Glutamatergic neuron (in vitro differentiated cells): ENCODE measurements at regions not wholly inside any gene's neighbourhood (a gene's known extent, or its start where the extent isn't known, plus 50 kb on each side); places are given as distances from the start of the nearest gene placed in this dataset.
A peak's percentile ranks its signal among the peaks of the same experiment; 100 is the strongest.

ENCODE experiments used
- DNase-seq: peaks from one replicate; pipeline ENCODE4 v3.0.0; 2022
- H3K27ac Mint-ChIP-seq: one replicate; pipeline ENCODE4 v1.8.0; 2020; ENCODE audit warnings: mild to moderate bottlenecking, mixed read lengths, inconsistent platforms; ENCODE audit not compliant: unreplicated experiment
- H3K27me3 Mint-ChIP-seq: one replicate; pipeline ENCODE4 v1.8.0; 2020; ENCODE audit warnings: mild to moderate bottlenecking, moderate library complexity, mixed read lengths, inconsistent platforms; ENCODE audit not compliant: unreplicated experiment
- H3K36me3 Mint-ChIP-seq: one replicate; pipeline ENCODE4 v1.8.0; 2020; ENCODE audit warnings: mild to moderate bottlenecking, mixed read lengths, inconsistent platforms; ENCODE audit not compliant: unreplicated experiment
- H3K4me1 Mint-ChIP-seq: one replicate; pipeline ENCODE4 v1.8.0; 2020; ENCODE audit warnings: mild to moderate bottlenecking, low read depth, mixed read lengths, inconsistent platforms; ENCODE audit not compliant: unreplicated experiment
- H3K4me3 Mint-ChIP-seq: one replicate; pipeline ENCODE4 v1.8.0; 2020; ENCODE audit warnings: mild to moderate bottlenecking, mixed read lengths, inconsistent platforms; ENCODE audit not compliant: unreplicated experiment
- H3K9me3 Mint-ChIP-seq: one replicate; pipeline ENCODE4 v1.8.0; 2020; ENCODE audit warnings: mild to moderate bottlenecking, moderate library complexity, mixed read lengths, inconsistent platforms; ENCODE audit not compliant: unreplicated experiment
- CTCF ChIP-seq: fragments of 200-600 bp; sonication (generic); IDR thresholded peaks from one replicate; pipeline ENCODE4 v1.5.0; 2021; ENCODE audit not compliant: partially characterized antibody, unreplicated experiment

- H3K27me3 Mint-ChIP-seq, result peaks cover 2% of the 10 kb centered on the region
- no peaks in the 10 kb centered on the region for H3K9me3 Mint-ChIP-seq
- no peak overlapping the region for H3K4me3 Mint-ChIP-seq
- peaks cover 11% of the 10 kb centered on the region for H3K4me1 Mint-ChIP-seq
- DNase-seq, result no peak
- no peak for TF ChIP-seq CTCF
- H3K36me3 Mint-ChIP-seq, result no peaks in the 10 kb centered on the region
- H3K27ac Mint-ChIP-seq, result no peak overlapping the region
Observed at GRCh38 chr10:59562126-59562525, 147.5 kb downstream of the SLC16A9 start.

DNA sequence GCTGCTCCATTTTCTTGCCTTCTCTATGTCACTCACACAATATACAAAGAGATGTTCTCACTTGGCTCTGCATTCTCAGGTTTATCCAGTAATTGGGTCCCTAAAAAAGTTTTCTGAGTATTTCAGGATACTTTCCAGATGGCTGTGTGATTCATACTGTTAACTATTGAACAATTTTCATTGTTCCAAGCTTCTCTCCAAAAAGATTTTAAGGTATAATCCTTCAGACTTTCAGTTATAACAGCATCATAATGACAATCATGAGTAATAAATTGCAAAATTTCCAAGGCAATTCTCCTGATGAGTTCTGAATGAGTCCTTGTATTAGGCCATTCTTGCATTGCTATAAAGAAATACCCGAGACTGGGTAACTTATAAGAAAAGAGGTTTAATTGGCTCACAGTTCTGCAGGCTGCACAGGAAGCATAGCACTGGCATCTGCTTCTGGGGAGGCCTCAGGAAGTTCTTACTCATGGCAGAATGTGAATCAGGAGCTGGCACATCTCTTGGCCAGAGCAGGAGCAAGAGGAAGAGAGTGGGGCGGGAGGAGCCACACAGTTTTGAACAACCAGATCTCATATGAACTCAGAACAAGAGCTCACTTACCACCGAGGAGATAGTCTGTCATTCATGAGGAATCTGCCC lies 148.1 kb downstream of the SLC16A9 start:
- no peak for TF ChIP-seq CTCF
- DNase-seq, result no peak
- Mint-ChIP-seq H3K9me3 (no peaks in the 10 kb centered on the region), H3K27me3 (peaks cover 2% of the 10 kb centered on the region), H3K4me3 (no peak overlapping the region), H3K4me1 (peaks cover 14% of the 10 kb centered on the region), H3K27ac (no peak overlapping the region), H3K36me3 (no peaks in the 10 kb centered on the region)

DNA sequence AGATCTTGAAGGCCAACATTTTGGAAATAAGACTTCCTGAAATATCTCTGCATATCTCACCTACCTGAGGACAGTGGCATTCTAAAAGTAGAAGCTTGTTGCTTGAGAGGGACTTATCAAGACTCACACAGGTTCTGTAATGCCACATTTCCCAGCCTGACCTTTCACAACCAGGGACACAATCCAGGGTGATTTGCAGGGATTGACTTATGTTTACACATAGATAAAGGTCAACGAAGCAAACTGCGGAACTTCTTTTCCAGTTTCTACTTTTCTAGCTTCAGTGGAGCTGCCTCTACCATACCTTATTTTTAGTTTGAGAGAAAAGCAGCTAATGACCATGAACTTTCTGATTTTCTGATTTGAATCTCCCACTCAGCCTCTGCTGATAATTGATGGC lies 148.7 kb downstream of the SLC16A9 start:
- H3K4me1 Mint-ChIP-seq, result peaks cover 14% of the 10 kb centered on the region

GRCh38 chr10:59560161-59560560 lies 149.5 kb downstream of the SLC16A9 start:
- Mint-ChIP-seq H3K9me3 (no peaks in the 10 kb centered on the region), H3K36me3 (no peaks in the 10 kb centered on the region), H3K4me3 (no peak overlapping the region), H3K4me1 (peaks cover 14% of the 10 kb centered on the region), H3K27ac (no peak overlapping the region), H3K27me3 (peaks cover 1% of the 10 kb centered on the region)
- DNase-seq, result no peak
- no peak for TF ChIP-seq CTCF

More for the DNA sequence above, 148.7 kb downstream of the SLC16A9 start:
- DNase-seq, result no peak
- Mint-ChIP-seq H3K9me3 (no peaks in the 10 kb centered on the region), H3K27ac (no peak overlapping the region), H3K4me3 (no peak overlapping the region), H3K36me3 (no peaks in the 10 kb centered on the region), H3K27me3 (peaks cover 2% of the 10 kb centered on the region)
- no peak for TF ChIP-seq CTCF

DNA sequence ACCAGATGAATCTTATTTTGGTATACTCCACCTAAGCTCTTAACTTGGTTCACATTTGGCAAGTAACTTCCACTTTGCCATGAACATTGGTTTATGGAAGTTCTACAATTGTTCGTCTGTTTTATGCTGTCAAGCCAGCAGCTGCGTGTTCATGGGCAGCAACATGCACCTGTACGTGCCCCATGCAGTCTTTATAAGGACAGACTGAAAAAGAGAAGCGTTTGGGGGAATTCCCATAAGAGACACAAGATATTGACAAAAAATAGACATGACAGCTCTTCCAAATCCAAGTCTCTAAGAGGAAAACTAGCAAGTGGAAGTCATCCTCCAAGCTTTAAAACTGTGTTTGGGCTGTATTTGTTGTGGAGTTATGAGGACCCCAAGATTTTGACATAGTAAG lies 151.6 kb downstream of the SLC16A9 start:
- H3K36me3 Mint-ChIP-seq, result no peaks in the 10 kb centered on the region
- H3K27ac Mint-ChIP-seq, result no peak overlapping the region
- peaks cover 27% of the 10 kb centered on the region for H3K4me1 Mint-ChIP-seq
- DNase-seq, result no peak
- H3K27me3 Mint-ChIP-seq, result no peaks in the 10 kb centered on the region
- H3K4me3 Mint-ChIP-seq, result peak overlapping the region; percentile 27
- no peaks in the 10 kb centered on the region for H3K9me3 Mint-ChIP-seq
- TF ChIP-seq CTCF, result no peak
